ENCODE measurements at regions not wholly inside any gene's neighbourhood (a gene's known extent, or its start where the extent isn't known, plus 50 kb on each side); places are given as distances from the start of the nearest gene placed in this dataset.

DNA sequence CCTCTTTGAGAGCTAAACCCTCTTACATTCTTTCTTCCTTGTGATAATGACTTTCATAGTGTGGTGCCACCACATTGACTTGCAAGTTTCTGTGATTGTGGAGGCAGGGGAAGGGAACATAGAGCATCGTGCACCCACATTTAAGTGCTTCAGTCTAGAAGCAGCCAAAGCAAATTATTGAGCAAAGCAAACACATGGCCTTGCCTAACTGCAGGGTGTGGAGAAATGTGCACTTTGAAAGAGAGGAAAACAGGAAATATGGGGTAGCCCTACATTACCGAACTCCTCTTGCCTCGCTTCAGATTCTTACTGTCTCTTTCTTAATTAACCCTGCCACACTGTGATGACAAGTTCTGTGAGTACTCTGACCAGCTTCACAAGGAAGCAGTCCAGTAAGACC, 814.6 kb downstream of the SLC4A3 start:
- TF ChIP-seq CTCF (IDR thresholded peaks at IDR 0.05; ENCODE audit: insufficient read depth, low read depth, low read length) = no peak
- no peak for DNase-seq (ENCODE audit: low read depth)
- H3K4me3 ChIP-seq (ENCODE audit: low read depth, low read length) = no peak overlapping the region

GRCh38 chr2:220445429-220446105, 818.1 kb downstream of the SLC4A3 start:
- H3K4me3 ChIP-seq (ENCODE audit: low read depth, low read length) = no peak overlapping the region
- DNase-seq (ENCODE audit: low read depth) = no peak
- TF ChIP-seq CTCF (IDR thresholded peaks at IDR 0.05; ENCODE audit: insufficient read depth, low read depth, low read length) = no peak

GRCh38 chr2:220446106-220446712, 818.8 kb downstream of the SLC4A3 start:
- no peak for DNase-seq (ENCODE audit: low read depth)
- TF ChIP-seq CTCF (IDR thresholded peaks at IDR 0.05; ENCODE audit: insufficient read depth, low read depth, low read length) = no peak
- H3K4me3 ChIP-seq (ENCODE audit: low read depth, low read length) = no peak overlapping the region

- H3K4me3 ChIP-seq (ENCODE audit: low read depth, low read length) = no peak overlapping the region
- DNase-seq (ENCODE audit: low read depth) = no peak
- no peak for TF ChIP-seq CTCF (IDR thresholded peaks at IDR 0.05; ENCODE audit: insufficient read depth, low read depth, low read length)
Observed at GRCh38 chr2:220450846-220451245, 823.4 kb downstream of the SLC4A3 start.

DNA sequence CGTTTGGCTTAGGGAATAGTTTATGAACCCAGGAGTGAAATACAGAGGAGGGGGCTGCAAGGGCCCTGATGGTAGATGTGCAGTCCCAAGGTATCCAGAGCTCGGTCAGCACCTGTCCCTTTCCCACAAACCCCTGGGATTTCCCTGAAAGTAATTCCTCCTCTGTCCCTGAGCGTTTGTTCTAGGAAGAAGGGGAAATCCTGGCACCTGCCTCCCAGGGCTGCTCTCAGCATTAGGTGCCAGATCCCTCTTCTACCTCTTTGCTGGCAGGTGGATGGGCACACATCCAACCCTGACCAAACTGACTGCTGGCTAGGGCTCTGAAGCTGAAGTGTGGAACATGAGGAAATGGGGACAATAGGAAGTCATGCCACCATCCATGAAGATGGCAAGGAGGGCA, 824.0 kb downstream of the SLC4A3 start:
- no peak for DNase-seq (ENCODE audit: low read depth)
- H3K4me3 ChIP-seq (ENCODE audit: low read depth, low read length) = no peak overlapping the region
- no peak for TF ChIP-seq CTCF (IDR thresholded peaks at IDR 0.05; ENCODE audit: insufficient read depth, low read depth, low read length)

GRCh38 chr2:220452561-220452960, 825.1 kb downstream of the SLC4A3 start:
- no peak for TF ChIP-seq CTCF (IDR thresholded peaks at IDR 0.05; ENCODE audit: insufficient read depth, low read depth, low read length)
- no peak overlapping the region for H3K4me3 ChIP-seq (ENCODE audit: low read depth, low read length)
- DNase-seq (ENCODE audit: low read depth) = peak; percentile 1
